Right lobe of liver (tissue), 4 donors: ENCODE measurements at regions not wholly inside any gene's neighbourhood (a gene's known extent, or its start where the extent isn't known, plus 50 kb on each side); places are given as distances from the start of the nearest gene placed in this dataset.

Experiments
- POLR2A ChIP-seq: fragments of 450-650 bp; IDR thresholded peaks from one replicate; pipeline ENCODE4 v1.6.1; 2017; ENCODE audit warnings: antibody characterized with exemption, mild to moderate bottlenecking
- TF ChIP-seq, protein P1 (sequence below), 4 donors: fragments of 200-600 bp in 3 of 4; fragments of 450-650 bp in 1 of 4; IDR thresholded peaks; one replicate each; pipeline versions ENCODE4 v1.5.1 to v1.8.0; 2016 to 2022; ENCODE audit warnings: antibody characterized with exemption in 4 of 4, mild to moderate bottlenecking in 2 of 4
- donor health status: DM: no; HTN: no; CAD: no.
- donor health status: DM: no; HTN: no; CAD: no.
- donor health status: DM: no; HTN: yes; CAD: no.

- TF ChIP-seq, protein P1, sequence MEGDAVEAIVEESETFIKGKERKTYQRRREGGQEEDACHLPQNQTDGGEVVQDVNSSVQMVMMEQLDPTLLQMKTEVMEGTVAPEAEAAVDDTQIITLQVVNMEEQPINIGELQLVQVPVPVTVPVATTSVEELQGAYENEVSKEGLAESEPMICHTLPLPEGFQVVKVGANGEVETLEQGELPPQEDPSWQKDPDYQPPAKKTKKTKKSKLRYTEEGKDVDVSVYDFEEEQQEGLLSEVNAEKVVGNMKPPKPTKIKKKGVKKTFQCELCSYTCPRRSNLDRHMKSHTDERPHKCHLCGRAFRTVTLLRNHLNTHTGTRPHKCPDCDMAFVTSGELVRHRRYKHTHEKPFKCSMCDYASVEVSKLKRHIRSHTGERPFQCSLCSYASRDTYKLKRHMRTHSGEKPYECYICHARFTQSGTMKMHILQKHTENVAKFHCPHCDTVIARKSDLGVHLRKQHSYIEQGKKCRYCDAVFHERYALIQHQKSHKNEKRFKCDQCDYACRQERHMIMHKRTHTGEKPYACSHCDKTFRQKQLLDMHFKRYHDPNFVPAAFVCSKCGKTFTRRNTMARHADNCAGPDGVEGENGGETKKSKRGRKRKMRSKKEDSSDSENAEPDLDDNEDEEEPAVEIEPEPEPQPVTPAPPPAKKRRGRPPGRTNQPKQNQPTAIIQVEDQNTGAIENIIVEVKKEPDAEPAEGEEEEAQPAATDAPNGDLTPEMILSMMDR (IDR thresholded peaks at IDR 0.05), result no peak
- TF ChIP-seq POLR2A, result no peak
Measured at GRCh38 chr4:24705016-24705753, 90.2 kb upstream of the SOD3 start.
